ENCODE measurements at regions not wholly inside any gene's neighbourhood (a gene's known extent, or its start where the extent isn't known, plus 50 kb on each side); places are given as distances from the start of the nearest gene placed in this dataset.
A peak's percentile ranks its signal among the peaks of the same experiment; 100 is the strongest.

- TF ChIP-seq POLR2AphosphoS5 (IDR thresholded peaks at IDR 0.05; ENCODE audit: insufficient read depth in 1 of 2, low read depth in 1 of 2) (no peak), CTCF (IDR thresholded peaks at IDR 0.05) (no peak), POLR2A (IDR thresholded peaks at IDR 0.05) (no peak)
- H3K27me3 ChIP-seq: no peaks in the 10 kb centered on the region
- H3K4me1 ChIP-seq: no peaks in the 10 kb centered on the region
- no peaks in the 10 kb centered on the region for H3K9me3 ChIP-seq
- H3K4me3 ChIP-seq: no peak overlapping the region
- no peaks in the 10 kb centered on the region for H3K36me3 ChIP-seq
- intact Hi-C loops (cut with DNase I): no loop called here
- H3K27ac ChIP-seq: no peak overlapping the region
- peak; percentile 89 to 96 for DNase-seq (ENCODE audit: extremely low spot score in 2 of 2)
These were observed 1152.9 kb downstream of the RPIA start for GRCh38 chr2:89844221-89844943.

DNA sequence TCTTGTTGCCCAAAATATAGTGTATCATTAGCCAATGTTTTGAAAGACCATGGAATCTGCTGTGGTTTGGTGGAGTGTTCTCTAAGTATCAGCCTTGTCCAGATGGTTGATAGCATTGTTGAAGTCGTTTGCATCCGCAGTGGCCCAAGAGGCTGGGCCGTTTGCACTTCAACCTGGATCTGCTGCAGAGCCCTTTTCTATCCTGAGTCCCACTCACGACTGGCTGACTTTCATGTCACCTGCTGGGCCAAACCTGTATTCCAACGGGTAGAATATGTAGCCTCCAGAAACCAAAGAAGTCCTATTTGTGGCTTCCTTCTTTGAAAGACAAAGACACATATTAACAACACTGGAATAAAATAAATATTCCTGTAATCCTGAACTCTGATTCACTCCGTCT is 1154.1 kb downstream of the RPIA start:
- no peaks in the 10 kb centered on the region for H3K4me1 ChIP-seq
- TF ChIP-seq CTCF (IDR thresholded peaks at IDR 0.05) (no peak), POLR2AphosphoS5 (IDR thresholded peaks at IDR 0.05; ENCODE audit: insufficient read depth in 1 of 2, low read depth in 1 of 2) (no peak), POLR2A (IDR thresholded peaks at IDR 0.05) (no peak)
- H3K27me3 ChIP-seq: no peaks in the 10 kb centered on the region
- H3K9me3 ChIP-seq: no peaks in the 10 kb centered on the region
- no peak overlapping the region for H3K4me3 ChIP-seq
- no peak overlapping the region for H3K27ac ChIP-seq
- intact Hi-C loops (cut with DNase I): no loop called here
- DNase-seq (ENCODE audit: extremely low spot score in 2 of 2): no peak
- no peaks in the 10 kb centered on the region for H3K36me3 ChIP-seq

GRCh38 chr2:89848114-89848513 is 1156.6 kb downstream of the RPIA start:
- no peak overlapping the region for H3K27ac ChIP-seq
- H3K4me3 ChIP-seq: no peak overlapping the region
- H3K36me3 ChIP-seq: no peaks in the 10 kb centered on the region
- no peaks in the 10 kb centered on the region for H3K4me1 ChIP-seq
- TF ChIP-seq POLR2A (IDR thresholded peaks at IDR 0.05) (no peak), CTCF (IDR thresholded peaks at IDR 0.05) (no peak), POLR2AphosphoS5 (IDR thresholded peaks at IDR 0.05; ENCODE audit: insufficient read depth in 1 of 2, low read depth in 1 of 2) (no peak)
- peak in 1 of 2 donors; percentile 58 for DNase-seq (ENCODE audit: extremely low spot score in 2 of 2)
- H3K9me3 ChIP-seq: no peaks in the 10 kb centered on the region
- intact Hi-C loops (cut with DNase I): no loop called here
- no peaks in the 10 kb centered on the region for H3K27me3 ChIP-seq

DNA sequence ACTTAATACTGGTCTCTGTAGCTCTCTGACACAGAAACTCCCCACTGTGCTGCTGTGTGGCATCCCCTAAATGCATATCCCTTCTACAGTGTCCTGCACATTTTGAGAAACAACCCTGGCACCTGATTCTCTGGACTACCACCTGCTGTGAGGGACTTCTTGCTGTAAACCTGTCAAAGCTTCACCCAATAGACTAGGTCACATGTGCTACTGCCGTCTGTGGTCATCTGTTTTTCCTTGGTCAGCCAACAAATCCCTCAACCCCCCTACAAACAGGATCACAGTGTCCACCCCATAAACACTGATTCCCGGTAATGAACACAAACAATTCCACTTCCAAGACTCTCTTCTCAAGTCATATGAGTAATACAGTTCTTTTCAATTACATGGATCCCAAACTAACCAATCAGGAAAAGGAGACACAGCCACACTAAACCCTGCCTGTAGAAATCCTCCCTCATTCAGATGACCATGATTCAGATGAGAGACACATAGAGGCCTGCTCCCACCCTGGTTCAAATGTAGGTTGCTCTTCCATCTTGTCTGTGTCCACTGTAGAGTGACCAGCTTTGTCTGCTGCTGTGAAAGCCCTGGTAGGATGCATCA is 1157.4 kb downstream of the RPIA start:
- H3K4me1 ChIP-seq: no peaks in the 10 kb centered on the region
- H3K36me3 ChIP-seq: no peaks in the 10 kb centered on the region
- peak in 1 of 2 donors; percentile 87 for DNase-seq (ENCODE audit: extremely low spot score in 2 of 2)
- no peak overlapping the region for H3K27ac ChIP-seq
- no peaks in the 10 kb centered on the region for H3K27me3 ChIP-seq
- intact Hi-C loops (cut with DNase I): no loop called here
- TF ChIP-seq POLR2A (IDR thresholded peaks at IDR 0.05) (no peak), POLR2AphosphoS5 (IDR thresholded peaks at IDR 0.05; ENCODE audit: insufficient read depth in 1 of 2, low read depth in 1 of 2) (no peak), CTCF (IDR thresholded peaks at IDR 0.05) (no peak)
- H3K4me3 ChIP-seq: no peak overlapping the region
- no peaks in the 10 kb centered on the region for H3K9me3 ChIP-seq

DNA sequence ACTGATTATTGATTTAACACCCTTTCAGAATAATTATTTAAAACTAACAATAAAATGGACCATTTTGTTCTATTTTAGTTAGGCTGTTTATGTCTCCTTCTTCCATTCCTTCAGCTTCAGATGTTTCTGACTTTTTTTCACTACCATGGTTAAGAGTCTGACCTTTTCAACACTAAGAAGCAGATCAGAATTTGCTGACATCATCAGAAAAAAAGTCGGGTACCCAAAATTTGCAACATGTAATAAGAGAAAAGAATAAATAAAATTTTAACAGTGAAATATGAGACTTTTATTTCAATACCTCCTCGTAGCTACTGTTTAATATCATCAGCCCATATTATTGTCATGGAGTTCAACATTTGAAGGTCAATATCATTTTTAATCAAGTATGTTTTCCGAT is 1158.3 kb downstream of the RPIA start:
- no peaks in the 10 kb centered on the region for H3K4me1 ChIP-seq
- DNase-seq (ENCODE audit: extremely low spot score in 2 of 2): no peak
- no peaks in the 10 kb centered on the region for H3K27me3 ChIP-seq
- H3K36me3 ChIP-seq: no peaks in the 10 kb centered on the region
- H3K9me3 ChIP-seq: no peaks in the 10 kb centered on the region
- H3K27ac ChIP-seq: no peak overlapping the region
- no peak overlapping the region for H3K4me3 ChIP-seq
- intact Hi-C loops (cut with DNase I): no loop called here
- TF ChIP-seq POLR2A (IDR thresholded peaks at IDR 0.05): no peak
- no peak for TF ChIP-seq CTCF (IDR thresholded peaks at IDR 0.05)
- no peak for TF ChIP-seq POLR2AphosphoS5 (IDR thresholded peaks at IDR 0.05; ENCODE audit: insufficient read depth in 1 of 2, low read depth in 1 of 2)

Measured in vagina (tissue), 2 donors.